H9 (cell line): ENCODE measurements at regions not wholly inside any gene's neighbourhood (a gene's known extent, or its start where the extent isn't known, plus 50 kb on each side); places are given as distances from the start of the nearest gene placed in this dataset.

ENCODE experiments used
- DNase-seq: peaks from one replicate; pipeline ENCODE4 v3.0.0-alpha.2; 2017
- H2AFZ ChIP-seq: one replicate; pipeline ENCODE4 v1.6.1; 2013; ENCODE audit warnings: mild to moderate bottlenecking, low read length, control low read depth, moderate library complexity
- H2AK5ac ChIP-seq: 2 replicates; pipeline ENCODE4 v1.6.1; 2013; ENCODE audit warnings: low read length, control low read depth, mixed read lengths; ENCODE audit not compliant: insufficient read length
- H2BK120ac ChIP-seq: one replicate; pipeline ENCODE4 v1.6.1; 2013; ENCODE audit warnings: low read depth, mild to moderate bottlenecking, low read length, control low read depth, inconsistent platforms; ENCODE audit not compliant: poor library complexity, severe bottlenecking
- H2BK12ac ChIP-seq: 2 replicates; pipeline ENCODE4 v1.6.1; 2013; ENCODE audit warnings: low read length, control low read depth, mixed read lengths, low read depth; ENCODE audit not compliant: insufficient read length
- H2BK15ac ChIP-seq: 2 replicates; pipeline ENCODE4 v1.6.1; 2013; ENCODE audit warnings: low read depth, low read length, control low read depth
- H2BK20ac ChIP-seq: one replicate; pipeline ENCODE4 v1.6.1; 2013; ENCODE audit warnings: low read depth, mild to moderate bottlenecking, low read length, control low read depth, inconsistent platforms; ENCODE audit not compliant: poor library complexity, severe bottlenecking
- H2BK5ac ChIP-seq: 2 replicates; pipeline ENCODE4 v1.6.1; 2013; ENCODE audit warnings: low read length, control low read depth, mixed read lengths; ENCODE audit not compliant: insufficient read length
- H3K14ac ChIP-seq: 2 replicates; pipeline ENCODE4 v1.6.1; 2013; ENCODE audit warnings: low read length, control low read depth; ENCODE audit not compliant: insufficient read depth
- H3K18ac ChIP-seq: 2 replicates; pipeline ENCODE4 v1.6.1; 2013; ENCODE audit warnings: low read depth, mild to moderate bottlenecking, mixed read lengths, low read length, control low read depth; ENCODE audit not compliant: insufficient read length
- H3K23ac ChIP-seq: 2 replicates; pipeline ENCODE4 v1.6.1; 2013; ENCODE audit warnings: low read length, control low read depth, mixed read lengths, low read depth; ENCODE audit not compliant: insufficient read length
- H3K23me2 ChIP-seq: 2 replicates; pipeline ENCODE4 v1.6.1; 2013; ENCODE audit warnings: low read depth, mild to moderate bottlenecking, mixed read lengths, low read length, control low read depth; ENCODE audit not compliant: insufficient read length, poor library complexity, severe bottlenecking
- H3K27ac ChIP-seq: 2 replicates; pipeline ENCODE4 v1.5.1; 2013; ENCODE audit warnings: low read length, control low read depth, mixed read lengths, low read depth; ENCODE audit not compliant: insufficient read length
- H3K27me3 ChIP-seq: 2 replicates; pipeline ENCODE4 v1.6.1; 2013; ENCODE audit warnings: low read length, control low read depth, inconsistent platforms; ENCODE audit not compliant: insufficient read depth
- H3K4ac ChIP-seq: 2 replicates; pipeline ENCODE4 v1.6.1; 2013; ENCODE audit warnings: low read depth, mild to moderate bottlenecking, control low read depth, inconsistent platforms, low read length, moderate library complexity
- H3K4me1 ChIP-seq: 2 replicates; pipeline ENCODE4 v1.6.1; 2013; ENCODE audit warnings: low read length, control low read depth, inconsistent platforms; ENCODE audit not compliant: insufficient read depth
- H3K4me2 ChIP-seq: 2 replicates; pipeline ENCODE4 v1.6.1; 2013; ENCODE audit warnings: low read length, control low read depth, mixed read lengths; ENCODE audit not compliant: insufficient read length, insufficient read depth
- H3K56ac ChIP-seq: 2 replicates; pipeline ENCODE4 v1.6.1; 2013; ENCODE audit warnings: low read depth, mild to moderate bottlenecking, mixed read lengths, low read length, control low read depth; ENCODE audit not compliant: insufficient read length
- H3K79me1 ChIP-seq: 2 replicates; pipeline ENCODE4 v1.6.1; 2013; ENCODE audit warnings: low read depth, mild to moderate bottlenecking, moderate library complexity, low read length, control low read depth, inconsistent platforms; ENCODE audit not compliant: insufficient read depth, poor library complexity, severe bottlenecking
- H3K79me2 ChIP-seq: 2 replicates; pipeline ENCODE4 v1.6.1; 2013; ENCODE audit warnings: low read length, control low read depth, inconsistent platforms; ENCODE audit not compliant: insufficient read depth
- H3K9ac ChIP-seq: 2 replicates; pipeline ENCODE4 v1.6.1; 2013; ENCODE audit warnings: low read length, control low read depth, mixed read lengths; ENCODE audit not compliant: insufficient read length; ENCODE audit errors: extremely low read depth
- H3K9me3 ChIP-seq: one replicate; pipeline ENCODE4 v1.6.1; 2013; ENCODE audit warnings: low read depth, low read length, inconsistent platforms; ENCODE audit not compliant: control insufficient read depth
- H3T11ph ChIP-seq: one replicate; pipeline ENCODE4 v1.6.1; 2013; ENCODE audit warnings: mild to moderate bottlenecking, low read length, control low read depth, inconsistent platforms
- H4K20me1 ChIP-seq: one replicate; pipeline ENCODE4 v1.6.1; 2013; ENCODE audit not compliant: control insufficient read depth, insufficient read length, insufficient read depth
- H4K5ac ChIP-seq: 2 replicates; pipeline ENCODE4 v1.6.1; 2013; ENCODE audit warnings: low read depth, mild to moderate bottlenecking, mixed read lengths, low read length, control low read depth; ENCODE audit not compliant: insufficient read length
- H4K8ac ChIP-seq: replicated peaks from 2 replicates; pipeline ENCODE4 v1.6.1; 2013; ENCODE audit warnings: low read length, control low read depth, mixed read lengths, low read depth; ENCODE audit not compliant: insufficient read length
- H4K91ac ChIP-seq: 2 replicates; pipeline ENCODE4 v1.6.1; 2013; ENCODE audit warnings: low read depth, mild to moderate bottlenecking, moderate library complexity, mixed read lengths, low read length, control low read depth; ENCODE audit not compliant: insufficient read length
- H3K27ac Mint-ChIP-seq, 3 experiments: 2 replicates in 2 of 3; 3 replicates in 1 of 3; pipeline ENCODE4 v1.8.0; 2020 to 2021; ENCODE audit warnings: mixed read lengths in 3 of 3, mild to moderate bottlenecking in 1 of 3, moderate library complexity in 1 of 3
- H3K27me3 Mint-ChIP-seq: 2 replicates; pipeline ENCODE4 v1.8.0; 2021; ENCODE audit warnings: low read depth, mild to moderate bottlenecking, moderate library complexity, mixed read lengths
- H3K36me3 Mint-ChIP-seq, 3 experiments: 2 replicates in 2 of 3; 3 replicates in 1 of 3; pipeline ENCODE4 v1.8.0; 2020 to 2021; ENCODE audit warnings: low read depth in 3 of 3, mixed read lengths in 3 of 3; ENCODE audit not compliant: insufficient read depth in 1 of 3
- H3K4me1 Mint-ChIP-seq, 2 experiments: 2 replicates each; pipeline ENCODE4 v1.8.0; 2020; ENCODE audit warnings: mixed read lengths in 2 of 2
- H3K4me3 Mint-ChIP-seq, 2 experiments: 2 replicates in 1 of 2; 3 replicates in 1 of 2; pipeline ENCODE4 v1.8.0; 2020 to 2021; ENCODE audit warnings: mild to moderate bottlenecking in 2 of 2, mixed read lengths in 2 of 2, moderate library complexity in 1 of 2
- H3K9me3 Mint-ChIP-seq, 2 experiments: 2 replicates in 1 of 2; 3 replicates in 1 of 2; pipeline ENCODE4 v1.8.0; 2020; ENCODE audit warnings: mild to moderate bottlenecking in 2 of 2, mixed read lengths in 2 of 2, moderate library complexity in 1 of 2
- WGBS: extraction: QIAGEN DNeasy Blood & Tissue Kit; methylation state at CpG from one replicate; pipeline ENCODE4 v1.1.7; 2013; ENCODE audit warnings: missing lambda C conversion rate, low lambda C conversion rate, mixed read lengths; ENCODE audit not compliant: insufficient read length; ENCODE audit errors: extremely low coverage; 5-methylcytosine and 5-hydroxymethylcytosine counted together
- TF ChIP-seq, protein P1 (sequence below): fragments of 200-600 bp; sonication (generic); conservative IDR thresholded peaks from 3 replicates; pipeline ENCODE4 v1.8.0; 2021; ENCODE audit warnings: antibody characterized with exemption, mild to moderate bottlenecking

DNA sequence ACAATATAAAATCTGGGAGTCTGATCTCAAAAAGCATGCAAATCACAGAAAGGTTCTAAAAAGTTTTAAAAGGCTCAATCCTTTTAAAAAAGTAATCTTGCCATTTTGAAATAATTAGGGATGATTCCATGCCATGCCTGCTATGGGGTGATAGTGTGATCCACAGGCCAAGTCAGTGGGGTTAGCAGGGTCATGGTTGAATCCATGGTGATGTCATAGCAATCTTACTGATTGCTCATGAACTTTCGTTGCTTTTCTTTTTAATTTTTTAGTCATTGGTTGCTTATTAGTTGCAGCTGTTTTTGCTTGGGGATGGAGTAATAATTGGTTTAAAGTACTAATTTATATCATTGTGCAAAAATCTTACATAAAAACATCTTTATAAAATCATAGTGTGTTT lies 485.0 kb downstream of the ENC1 start:
- Mint-ChIP-seq H3K36me3 (no peaks in the 10 kb centered on the region), H3K9me3 (no peaks in the 10 kb centered on the region)
- no peak overlapping the region for H4K91ac ChIP-seq

More for the DNA sequence above, 485.0 kb downstream of the ENC1 start:
- Histone ChIP-seq H2BK20ac (no peak overlapping the region), H3K23me2 (no peaks in the 10 kb centered on the region), H4K8ac (no peak overlapping the region), H4K5ac (no peak overlapping the region), H4K20me1 (no peaks in the 10 kb centered on the region), H3K9ac (no peak overlapping the region), H3T11ph (no peak overlapping the region), H3K23ac (no peak overlapping the region), H3K18ac (no peak overlapping the region), H3K56ac (no peak overlapping the region), H2BK5ac (no peak overlapping the region), H2BK12ac (no peak overlapping the region), H3K27ac (no peak overlapping the region), H3K14ac (no peak overlapping the region), H3K27me3 (no peaks in the 10 kb centered on the region), H3K9me3 (no peaks in the 10 kb centered on the region), H2AK5ac (no peak overlapping the region), H2BK15ac (no peak overlapping the region), H3K4ac (no peak overlapping the region), H3K79me1 (no peaks in the 10 kb centered on the region), H2AFZ (no peak overlapping the region), H3K79me2 (no peaks in the 10 kb centered on the region), H3K4me1 (no peaks in the 10 kb centered on the region; the same call in 1 of the 2 replicates), H2BK120ac (no peak overlapping the region), H3K4me2 (no peak overlapping the region)
- TF ChIP-seq, protein P1, sequence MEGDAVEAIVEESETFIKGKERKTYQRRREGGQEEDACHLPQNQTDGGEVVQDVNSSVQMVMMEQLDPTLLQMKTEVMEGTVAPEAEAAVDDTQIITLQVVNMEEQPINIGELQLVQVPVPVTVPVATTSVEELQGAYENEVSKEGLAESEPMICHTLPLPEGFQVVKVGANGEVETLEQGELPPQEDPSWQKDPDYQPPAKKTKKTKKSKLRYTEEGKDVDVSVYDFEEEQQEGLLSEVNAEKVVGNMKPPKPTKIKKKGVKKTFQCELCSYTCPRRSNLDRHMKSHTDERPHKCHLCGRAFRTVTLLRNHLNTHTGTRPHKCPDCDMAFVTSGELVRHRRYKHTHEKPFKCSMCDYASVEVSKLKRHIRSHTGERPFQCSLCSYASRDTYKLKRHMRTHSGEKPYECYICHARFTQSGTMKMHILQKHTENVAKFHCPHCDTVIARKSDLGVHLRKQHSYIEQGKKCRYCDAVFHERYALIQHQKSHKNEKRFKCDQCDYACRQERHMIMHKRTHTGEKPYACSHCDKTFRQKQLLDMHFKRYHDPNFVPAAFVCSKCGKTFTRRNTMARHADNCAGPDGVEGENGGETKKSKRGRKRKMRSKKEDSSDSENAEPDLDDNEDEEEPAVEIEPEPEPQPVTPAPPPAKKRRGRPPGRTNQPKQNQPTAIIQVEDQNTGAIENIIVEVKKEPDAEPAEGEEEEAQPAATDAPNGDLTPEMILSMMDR: no peak
- no peak for DNase-seq
- H3K4me3 Mint-ChIP-seq: no peak overlapping the region
- peaks cover 4% of the 10 kb centered on the region in 2 experiments; a peak in 1 of 4 replicates for H3K4me1 Mint-ChIP-seq
- H3K27me3 Mint-ChIP-seq: no peaks in the 10 kb centered on the region; the same call in 1 of the 2 replicates
- WGBS: no CpG with 5 or more reads among the region's 1 CpG
- no peak overlapping the region for H3K27ac Mint-ChIP-seq
